Muscle of leg (tissue), 3 donors: ENCODE measurements at regions not wholly inside any gene's neighbourhood (a gene's known extent, or its start where the extent isn't known, plus 50 kb on each side); places are given as distances from the start of the nearest gene placed in this dataset.
"Not testable (repeated sequence)": the region's sequence is repeated elsewhere in the genome, so short reads cannot be mapped to it uniquely, and the experiment has no call there.

Experiments
- DNase-seq: peaks from one replicate; pipeline ENCODE4 v3.0.0; 2013
- H3K27ac ChIP-seq: one replicate; pipeline ENCODE4 v1.5.1; 2013; ENCODE audit warnings: mild to moderate bottlenecking, low read length, control low read depth
- H3K27me3 ChIP-seq: one replicate; pipeline ENCODE4 v1.6.1; 2013; ENCODE audit warnings: low read length; ENCODE audit not compliant: control insufficient read depth, insufficient read depth
- H3K36me3 ChIP-seq: one replicate; pipeline ENCODE4 v1.6.1; 2013; ENCODE audit warnings: low read length; ENCODE audit not compliant: control insufficient read depth, insufficient read depth
- H3K4me1 ChIP-seq: one replicate; pipeline ENCODE4 v1.6.1; 2013; ENCODE audit warnings: low read length; ENCODE audit not compliant: control insufficient read depth, insufficient read depth
- H3K4me3 ChIP-seq: one replicate; pipeline ENCODE4 v1.5.1; 2013; ENCODE audit warnings: low read length, control low read depth
- H3K9me3 ChIP-seq: replicated peaks from 2 replicates; pipeline ENCODE4 v1.6.1; 2013; ENCODE audit warnings: low read depth, low read length; ENCODE audit not compliant: control insufficient read depth
- WGBS: methylation state at CpG from one replicate; pipeline ENCODE4 v1.1.5; 2013; ENCODE audit warnings: missing lambda C conversion rate; ENCODE audit not compliant: insufficient coverage; 5-methylcytosine and 5-hydroxymethylcytosine counted together

- Histone ChIP-seq H3K4me1 (no peaks in the 10 kb centered on the region), H3K9me3 (no peaks in the 10 kb centered on the region), H3K27ac (no peak overlapping the region), H3K4me3 (no peak overlapping the region), H3K27me3 (no peaks in the 10 kb centered on the region), H3K36me3 (no peaks in the 10 kb centered on the region)
- no CpG with 5 or more reads among the region's 1 CpG for WGBS
- peak; percentile 73 for DNase-seq
Measured at GRCh38 chr12:19665121-19665900, 226.0 kb downstream of the AEBP2 start.

GRCh38 chr12:19666070-19666469 is 226.8 kb downstream of the AEBP2 start:
- H3K36me3 ChIP-seq: no peaks in the 10 kb centered on the region
- H3K4me3 ChIP-seq: no peak overlapping the region
- DNase-seq: no peak
- H3K4me1 ChIP-seq: no peaks in the 10 kb centered on the region
- no peak overlapping the region for H3K27ac ChIP-seq
- H3K9me3 ChIP-seq: no peaks in the 10 kb centered on the region
- no peaks in the 10 kb centered on the region for H3K27me3 ChIP-seq

GRCh38 chr12:19669793-19670192 is 230.5 kb downstream of the AEBP2 start:
- Histone ChIP-seq H3K4me3 (no peak overlapping the region), H3K27ac (no peak overlapping the region), H3K9me3 (no peaks in the 10 kb centered on the region), H3K27me3 (no peaks in the 10 kb centered on the region), H3K4me1 (no peaks in the 10 kb centered on the region), H3K36me3 (no peaks in the 10 kb centered on the region)
- no peak for DNase-seq
- 90% methylated on average over 1 of the region's 1 CpG for WGBS

- Histone ChIP-seq H3K4me3 (no peak overlapping the region), H3K36me3 (no peaks in the 10 kb centered on the region), H3K9me3 (no peaks in the 10 kb centered on the region), H3K4me1 (no peaks in the 10 kb centered on the region), H3K27me3 (no peaks in the 10 kb centered on the region), H3K27ac (no peak overlapping the region)
- DNase-seq: peak; percentile 58
Measured at GRCh38 chr12:19671695-19672094, 232.4 kb downstream of the AEBP2 start.

GRCh38 chr12:19674437-19674836 is 235.1 kb downstream of the AEBP2 start:
- Histone ChIP-seq H3K4me1 (no peaks in the 10 kb centered on the region), H3K4me3 (no peak overlapping the region), H3K27ac (no peak overlapping the region), H3K36me3 (no peaks in the 10 kb centered on the region), H3K27me3 (no peaks in the 10 kb centered on the region), H3K9me3 (no peaks in the 10 kb centered on the region)
- no peak for DNase-seq
- no CpG with 5 or more reads among the region's 3 CpGs for WGBS

GRCh38 chr12:19675361-19675760 is 236.1 kb downstream of the AEBP2 start:
- Histone ChIP-seq H3K36me3 (no peaks in the 10 kb centered on the region), H3K27me3 (no peaks in the 10 kb centered on the region), H3K27ac (no peak overlapping the region), H3K4me3 (no peak overlapping the region), H3K9me3 (no peaks in the 10 kb centered on the region), H3K4me1 (no peaks in the 10 kb centered on the region)
- DNase-seq: no peak
- WGBS: no CpG with 5 or more reads among the region's 2 CpGs

GRCh38 chr12:19678501-19678900 is 239.2 kb downstream of the AEBP2 start:
- H3K27ac ChIP-seq, H3K9me3 ChIP-seq, H3K27me3 ChIP-seq, H3K36me3 ChIP-seq, H3K4me3 ChIP-seq, DNase-seq, H3K4me1 ChIP-seq: not testable (repeated sequence)
- WGBS: no CpG with 5 or more reads among the region's 3 CpGs

- Histone ChIP-seq H3K4me1 (no peaks in the 10 kb centered on the region), H3K27ac (no peak overlapping the region), H3K36me3 (no peaks in the 10 kb centered on the region), H3K27me3 (no peaks in the 10 kb centered on the region), H3K9me3 (no peaks in the 10 kb centered on the region), H3K4me3 (no peak overlapping the region)
- DNase-seq: no peak
- WGBS: 90% methylated on average over 3 of the region's 3 CpGs
Measured at GRCh38 chr12:19681007-19681406, 241.7 kb downstream of the AEBP2 start.

GRCh38 chr12:19683178-19683927 is 244.1 kb downstream of the AEBP2 start:
- H3K27me3 ChIP-seq: no peaks in the 10 kb centered on the region
- no peaks in the 10 kb centered on the region for H3K9me3 ChIP-seq
- H3K4me1 ChIP-seq: no peaks in the 10 kb centered on the region
- H3K27ac ChIP-seq: no peak overlapping the region
- H3K36me3 ChIP-seq: no peaks in the 10 kb centered on the region
- no peak for DNase-seq
- WGBS: 83% methylated on average over 2 of the region's 7 CpGs
- H3K4me3 ChIP-seq: no peak overlapping the region

GRCh38 chr12:19687371-19687770 is 248.1 kb downstream of the AEBP2 start:
- H3K27ac ChIP-seq: no peak overlapping the region
- H3K4me3 ChIP-seq: no peak overlapping the region
- WGBS: no CpG with 5 or more reads among the region's 1 CpG
- no peaks in the 10 kb centered on the region for H3K9me3 ChIP-seq
- no peak for DNase-seq
- no peaks in the 10 kb centered on the region for H3K27me3 ChIP-seq
- no peaks in the 10 kb centered on the region for H3K4me1 ChIP-seq
- H3K36me3 ChIP-seq: no peaks in the 10 kb centered on the region
